Nucleus accumbens (tissue), 56 donors: ENCODE measurements at regions not wholly inside any gene's neighbourhood (a gene's known extent, or its start where the extent isn't known, plus 50 kb on each side); places are given as distances from the start of the nearest gene placed in this dataset.
"Not testable (repeated sequence)": the region's sequence is repeated elsewhere in the genome, so short reads cannot be mapped to it uniquely, and the experiment has no call there.

Experiments used
- DNase-seq, 56 donors: peaks; one replicate each; lab custom pipeline; 2025; lab: John Stamatoyannopoulos, UW

- no peak for DNase-seq
Measured at GRCh38 chr13:61144834-61145593, 270.6 kb downstream of the PCDH20 start.

GRCh38 chr13:61144301-61144700 is 271.3 kb downstream of the PCDH20 start:
- DNase-seq = no peak

- no peak for DNase-seq
Measured at GRCh38 chr13:61142506-61142905, 273.1 kb downstream of the PCDH20 start.

- DNase-seq = no peak
Measured at GRCh38 chr13:61138857-61139256, 276.8 kb downstream of the PCDH20 start.

GRCh38 chr13:61136515-61136914 is 279.1 kb downstream of the PCDH20 start:
- DNase-seq = no peak

- DNase-seq = no peak
Measured at GRCh38 chr13:61136093-61136492, 279.6 kb downstream of the PCDH20 start.

GRCh38 chr13:61135583-61135982 is 280.1 kb downstream of the PCDH20 start:
- DNase-seq = no peak

- no peak for DNase-seq
Measured at GRCh38 chr13:61128850-61129645, 286.6 kb downstream of the PCDH20 start.

GRCh38 chr13:61123538-61124289 is 291.9 kb downstream of the PCDH20 start:
- DNase-seq = no peak

GRCh38 chr13:61113140-61113658 is 302.4 kb downstream of the PCDH20 start:
- no peak for DNase-seq

GRCh38 chr13:61111529-61111928 is 304.1 kb downstream of the PCDH20 start:
- DNase-seq = no peak

- DNase-seq = no peak
Measured at GRCh38 chr13:61110732-61111131, 304.9 kb downstream of the PCDH20 start.

- DNase-seq = no peak
Measured at GRCh38 chr13:61109741-61110140, 305.9 kb downstream of the PCDH20 start.

GRCh38 chr13:61107989-61108388 is 307.7 kb downstream of the PCDH20 start:
- no peak for DNase-seq

- no peak for DNase-seq
Measured at GRCh38 chr13:61095885-61096284, 319.8 kb downstream of the PCDH20 start.

- no peak for DNase-seq
Measured at GRCh38 chr13:61094865-61095264, 320.8 kb downstream of the PCDH20 start.

- DNase-seq = not testable (repeated sequence)
Measured at GRCh38 chr13:61089894-61090293, 325.8 kb downstream of the PCDH20 start.

- no peak for DNase-seq
Measured at GRCh38 chr13:61086087-61086486, 329.6 kb downstream of the PCDH20 start.

GRCh38 chr13:61084988-61085387 is 330.7 kb downstream of the PCDH20 start:
- DNase-seq = no peak

- DNase-seq = no peak
Measured at GRCh38 chr13:61078976-61079770, 336.5 kb downstream of the PCDH20 start.
